Activated CD4-positive, alpha-beta T cell treated with anti-CD3 and anti-CD28 coated beads, Interleukin-2, amount 10 ng/mL, durations not matched to agents 7 days and 5 days (primary cell): ENCODE measurements at regions not wholly inside any gene's neighbourhood (a gene's known extent, or its start where the extent isn't known, plus 50 kb on each side); places are given as distances from the start of the nearest gene placed in this dataset.

Source experiments
- CTCF ChIA-PET: fragments of 350-600 bp; sonication (Branson Sonifier 250); formaldehyde crosslinking; loops from one replicate; lab custom pipeline; 2021; ENCODE audit warnings: antibody characterized with exemption; lab: Charles Lee
- POLR2A ChIA-PET: fragments of 350-600 bp; sonication (Branson Sonifier 250); formaldehyde crosslinking; loops from one replicate; lab custom pipeline; 2021; ENCODE audit warnings: antibody characterized with exemption; lab: Charles Lee
- DNase-seq: peaks from one replicate; pipeline ENCODE4 v3.0.0-alpha.2; 2020
- H3K27ac Mint-ChIP-seq: one replicate; pipeline ENCODE4 v1.8.0; 2021; ENCODE audit warnings: mild to moderate bottlenecking, moderate library complexity, mixed read lengths
- H3K27me3 Mint-ChIP-seq: one replicate; pipeline ENCODE4 v1.8.0; 2021; ENCODE audit warnings: mixed read lengths
- H3K36me3 Mint-ChIP-seq: one replicate; pipeline ENCODE4 v1.8.0; 2021; ENCODE audit warnings: low read depth, mixed read lengths
- H3K4me1 Mint-ChIP-seq: one replicate; pipeline ENCODE4 v1.8.0; 2021; ENCODE audit warnings: mixed read lengths
- H3K4me3 Mint-ChIP-seq: one replicate; pipeline ENCODE4 v1.8.0; 2021; ENCODE audit warnings: mild to moderate bottlenecking, moderate library complexity, mixed read lengths
- H3K9me3 Mint-ChIP-seq: one replicate; pipeline ENCODE4 v1.8.0; 2021; ENCODE audit warnings: mixed read lengths

GRCh38 chr5:96605144-96605837, 56.9 kb upstream of the CAST start:
- Mint-ChIP-seq H3K27me3 (peaks cover 30% of the 10 kb centered on the region), H3K4me3 (no peak overlapping the region), H3K4me1 (peaks cover 4% of the 10 kb centered on the region), H3K36me3 (no peaks in the 10 kb centered on the region), H3K9me3 (no peaks in the 10 kb centered on the region), H3K27ac (no peak overlapping the region)
- ChIA-PET POLR2A (no interaction called here), CTCF (interaction anchor here (0.9 to 2.9 kb wide), 3 partner anchors 9 to 562 kb away, joined by 3 to 6 read pairs (median 3); no protein-coding TSS in a partner anchor)
- DNase-seq, result no peak

- Mint-ChIP-seq H3K9me3 (no peaks in the 10 kb centered on the region), H3K27ac (no peak overlapping the region), H3K4me3 (no peak overlapping the region), H3K27me3 (peaks cover 53% of the 10 kb centered on the region), H3K36me3 (no peaks in the 10 kb centered on the region), H3K4me1 (peaks cover 4% of the 10 kb centered on the region)
- POLR2A ChIA-PET, result no interaction called here
- CTCF ChIA-PET, result no interaction called here
- no peak for DNase-seq
These were observed 52.8 kb upstream of the CAST start for GRCh38 chr5:96609369-96609768.

- ChIA-PET POLR2A (no interaction called here), CTCF (no interaction called here)
- H3K4me1 Mint-ChIP-seq, result peaks cover 6% of the 10 kb centered on the region
- H3K27me3 Mint-ChIP-seq, result peaks cover 51% of the 10 kb centered on the region
- no peaks in the 10 kb centered on the region for H3K9me3 Mint-ChIP-seq
- no peak for DNase-seq
- H3K27ac Mint-ChIP-seq, result no peak overlapping the region
- H3K4me3 Mint-ChIP-seq, result no peak overlapping the region
- no peaks in the 10 kb centered on the region for H3K36me3 Mint-ChIP-seq
These were observed 51.4 kb upstream of the CAST start for GRCh38 chr5:96610747-96611146.

- POLR2A ChIA-PET, result no interaction called here
- H3K27me3 Mint-ChIP-seq, result peaks cover 51% of the 10 kb centered on the region
- no peaks in the 10 kb centered on the region for H3K36me3 Mint-ChIP-seq
- CTCF ChIA-PET, result interaction anchor here (0.5 kb wide), 1 partner anchor 52 kb away, joined by 3 read pairs; no protein-coding TSS in a partner anchor
- no peak overlapping the region for H3K4me3 Mint-ChIP-seq
- peaks cover 6% of the 10 kb centered on the region for H3K4me1 Mint-ChIP-seq
- H3K27ac Mint-ChIP-seq, result no peak overlapping the region
- no peaks in the 10 kb centered on the region for H3K9me3 Mint-ChIP-seq
- no peak for DNase-seq
These were observed 50.2 kb upstream of the CAST start for GRCh38 chr5:96611946-96612345.
